Activated T-cell treated with anti-CD3 and anti-CD28 coated beads for 48 hours (primary cell): ENCODE measurements at regions not wholly inside any gene's neighbourhood (a gene's known extent, or its start where the extent isn't known, plus 50 kb on each side); places are given as distances from the start of the nearest gene placed in this dataset.

Experiments used
- DNase-seq: peaks from one replicate; pipeline ENCODE4 v3.0.0-alpha.2; 2020; ENCODE audit warnings: low read depth

- no peak for DNase-seq
Measured at GRCh38 chr3:152100491-152101132, 168.1 kb upstream of the MBNL1 start.

GRCh38 chr3:152102410-152102809, 166.3 kb upstream of the MBNL1 start:
- no peak for DNase-seq

- no peak for DNase-seq
Measured at GRCh38 chr3:152103257-152103656, 165.5 kb upstream of the MBNL1 start.

GRCh38 chr3:152104847-152105415, 163.8 kb upstream of the MBNL1 start:
- DNase-seq, result no peak

- DNase-seq, result no peak
Measured at GRCh38 chr3:152105446-152105845, 163.3 kb upstream of the MBNL1 start.

- no peak for DNase-seq
Measured at GRCh38 chr3:152109038-152109437, 159.7 kb upstream of the MBNL1 start.

- no peak for DNase-seq
Measured at GRCh38 chr3:152113413-152113812, 155.3 kb upstream of the MBNL1 start.

- no peak for DNase-seq
Measured at GRCh38 chr3:152113992-152114651, 154.6 kb upstream of the MBNL1 start.

- no peak for DNase-seq
Measured at GRCh38 chr3:152120601-152121269, 148.0 kb upstream of the MBNL1 start.

- no peak for DNase-seq
Measured at GRCh38 chr3:152121270-152121636, 147.5 kb upstream of the MBNL1 start.

GRCh38 chr3:152122851-152123250, 145.9 kb upstream of the MBNL1 start:
- no peak for DNase-seq

GRCh38 chr3:152123457-152123856, 145.3 kb upstream of the MBNL1 start:
- DNase-seq, result no peak

- no peak for DNase-seq
Measured at GRCh38 chr3:152126260-152126659, 142.5 kb upstream of the MBNL1 start.

GRCh38 chr3:152127058-152127457, 141.7 kb upstream of the MBNL1 start:
- DNase-seq, result no peak

- DNase-seq, result no peak
Measured at GRCh38 chr3:152128356-152128755, 140.4 kb upstream of the MBNL1 start.

- DNase-seq, result no peak
Measured at GRCh38 chr3:152139651-152140050, 129.1 kb upstream of the MBNL1 start.

- DNase-seq, result no peak
Measured at GRCh38 chr3:152146461-152146860, 122.3 kb upstream of the MBNL1 start.

GRCh38 chr3:152147748-152148147, 121.0 kb upstream of the MBNL1 start:
- DNase-seq, result no peak

- DNase-seq, result no peak
Measured at GRCh38 chr3:152148579-152148978, 120.2 kb upstream of the MBNL1 start.

- no peak for DNase-seq
Measured at GRCh38 chr3:152149832-152150231, 118.9 kb upstream of the MBNL1 start.

- DNase-seq, result no peak
Measured at GRCh38 chr3:152151216-152151876, 117.4 kb upstream of the MBNL1 start.
